ENCODE measurements at regions not wholly inside any gene's neighbourhood (a gene's known extent, or its start where the extent isn't known, plus 50 kb on each side); places are given as distances from the start of the nearest gene placed in this dataset.

DNA sequence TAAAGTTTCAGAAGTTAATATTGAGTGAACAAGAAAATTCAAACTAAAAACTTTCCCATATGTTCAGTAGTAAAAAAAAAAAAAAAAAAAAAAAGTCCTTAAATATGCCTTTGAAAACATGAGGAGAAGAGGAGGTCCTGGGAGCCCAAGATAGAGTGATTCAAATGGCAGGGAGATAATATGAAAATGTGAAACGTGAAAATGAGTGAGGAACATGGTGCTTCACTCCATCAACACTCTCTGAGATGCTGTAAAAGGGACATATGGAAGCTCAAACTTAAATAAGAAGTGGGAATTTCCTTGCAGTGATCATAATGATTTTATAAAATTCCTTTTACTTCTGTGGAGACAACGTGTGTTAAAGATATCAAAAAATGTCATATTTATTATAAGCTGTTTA lies 423.9 kb downstream of the PABPC4L start:
- TF ChIP-seq EZH2 (IDR thresholded peaks at IDR 0.05; ENCODE audit: insufficient read depth, poor library complexity, severe bottlenecking) (no peak), EZH2phosphoT487 (IDR thresholded peaks at IDR 0.05; ENCODE audit: insufficient read depth, low read depth) (no peak)

All from GM23248 (cell line).